ENCODE measurements at regions not wholly inside any gene's neighbourhood (a gene's known extent, or its start where the extent isn't known, plus 50 kb on each side); places are given as distances from the start of the nearest gene placed in this dataset.

- Histone ChIP-seq H3K27ac (ENCODE audit: low read length) (no peak overlapping the region), H3K27me3 (ENCODE audit: control insufficient read depth, insufficient read depth, low read length) (no peaks in the 10 kb centered on the region), H3K9me3 (ENCODE audit: control insufficient read depth, insufficient read depth, low read length) (no peaks in the 10 kb centered on the region), H3K4me1 (ENCODE audit: control insufficient read depth, insufficient read depth, low read length) (no peaks in the 10 kb centered on the region), H3K4me3 (ENCODE audit: low read length) (no peak overlapping the region), H3K36me3 (ENCODE audit: control insufficient read depth, insufficient read depth, low read length) (no peaks in the 10 kb centered on the region)
- Mint-ChIP-seq H3K36me3 (no peaks in the 10 kb centered on the region), H3K4me3 (no peak overlapping the region), H3K27me3 (ENCODE audit: low read depth in 2 of 2) (peaks cover 21 to 51% of the 10 kb centered on the region in 2 donors), H3K27ac (no peak overlapping the region), H3K9me3 (no peaks in the 10 kb centered on the region), H3K4me1 (peaks cover 6% of the 10 kb centered on the region in 2 donors)
- TF ChIP-seq CTCF (IDR thresholded peaks at IDR 0.05): no peak
- 93% methylated on average over 8 of the region's 9 CpGs for WGBS (ENCODE audit: insufficient coverage)
- DNase-seq (no peak), ATAC-seq (no peak)
- intact Hi-C loops (cut with micrococcal nuclease): no loop called here
Measured at GRCh38 chr7:106187613-106188350, 75.7 kb upstream of the SYPL1 start.

DNA sequence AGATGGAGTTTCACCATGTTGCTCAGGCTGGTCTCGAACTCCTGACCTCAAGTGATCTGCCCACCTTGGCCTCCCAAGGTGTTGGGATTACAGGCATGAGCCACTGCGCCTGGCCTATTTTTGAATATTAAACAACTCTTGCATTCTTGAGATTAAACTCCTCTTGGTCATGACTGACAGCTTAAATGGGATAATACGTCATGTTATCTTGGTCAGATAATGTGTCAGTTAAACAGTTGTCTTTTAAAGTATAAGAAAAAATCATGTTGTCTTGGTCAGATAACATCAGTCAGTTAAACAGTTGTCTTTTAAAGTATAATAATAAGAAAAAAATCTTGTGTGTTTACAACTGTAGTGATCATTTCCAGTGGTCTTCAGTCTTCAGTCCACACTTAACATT, 73.6 kb upstream of the SYPL1 start:
- Mint-ChIP-seq H3K27ac (no peak overlapping the region), H3K36me3 (no peaks in the 10 kb centered on the region), H3K4me3 (no peak overlapping the region), H3K9me3 (no peaks in the 10 kb centered on the region), H3K4me1 (peaks cover 6% of the 10 kb centered on the region in 2 donors), H3K27me3 (ENCODE audit: low read depth in 2 of 2) (peaks cover 11 to 32% of the 10 kb centered on the region in 2 donors)
- intact Hi-C loops (cut with micrococcal nuclease): no loop called here
- no peak for ATAC-seq
- 83% methylated on average over 3 of the region's 3 CpGs for WGBS (ENCODE audit: insufficient coverage)
- Histone ChIP-seq H3K27me3 (ENCODE audit: control insufficient read depth, insufficient read depth, low read length) (no peaks in the 10 kb centered on the region), H3K4me3 (ENCODE audit: low read length) (no peak overlapping the region), H3K9me3 (ENCODE audit: control insufficient read depth, insufficient read depth, low read length) (no peaks in the 10 kb centered on the region), H3K36me3 (ENCODE audit: control insufficient read depth, insufficient read depth, low read length) (no peaks in the 10 kb centered on the region), H3K27ac (ENCODE audit: low read length) (no peak overlapping the region), H3K4me1 (ENCODE audit: control insufficient read depth, insufficient read depth, low read length) (no peaks in the 10 kb centered on the region)
- TF ChIP-seq CTCF (IDR thresholded peaks at IDR 0.05): no peak
- no peak for DNase-seq

GRCh38 chr7:106183952-106184351, 71.8 kb upstream of the SYPL1 start:
- Mint-ChIP-seq H3K9me3 (no peaks in the 10 kb centered on the region), H3K36me3 (no peaks in the 10 kb centered on the region), H3K27ac (no peak overlapping the region), H3K4me1 (peaks cover 6% of the 10 kb centered on the region in 2 donors), H3K27me3 (ENCODE audit: low read depth in 2 of 2) (peaks cover 8 to 17% of the 10 kb centered on the region in 2 donors), H3K4me3 (no peak overlapping the region)
- 21% methylated on average over 3 of the region's 3 CpGs for WGBS (ENCODE audit: insufficient coverage)
- no peaks in the 10 kb centered on the region for H3K36me3 ChIP-seq (ENCODE audit: control insufficient read depth, insufficient read depth, low read length)
- H3K4me1 ChIP-seq (ENCODE audit: control insufficient read depth, insufficient read depth, low read length): no peaks in the 10 kb centered on the region
- H3K27me3 ChIP-seq (ENCODE audit: control insufficient read depth, insufficient read depth, low read length): no peaks in the 10 kb centered on the region
- TF ChIP-seq CTCF (IDR thresholded peaks at IDR 0.05): no peak
- no peak overlapping the region for H3K27ac ChIP-seq (ENCODE audit: low read length)
- DNase-seq (no peak), ATAC-seq (no peak)
- no peak overlapping the region for H3K4me3 ChIP-seq (ENCODE audit: low read length)
- intact Hi-C loops (cut with micrococcal nuclease): no loop called here
- no peaks in the 10 kb centered on the region for H3K9me3 ChIP-seq (ENCODE audit: control insufficient read depth, insufficient read depth, low read length)

GRCh38 chr7:106182904-106183303, 70.8 kb upstream of the SYPL1 start:
- Mint-ChIP-seq H3K4me3 (no peak overlapping the region), H3K27me3 (ENCODE audit: low read depth in 2 of 2) (peaks cover 8 to 9% of the 10 kb centered on the region in 2 donors), H3K27ac (no peak overlapping the region), H3K9me3 (no peaks in the 10 kb centered on the region), H3K36me3 (no peaks in the 10 kb centered on the region), H3K4me1 (peaks cover 6% of the 10 kb centered on the region in 2 donors)
- Histone ChIP-seq H3K4me1 (ENCODE audit: control insufficient read depth, insufficient read depth, low read length) (no peaks in the 10 kb centered on the region), H3K36me3 (ENCODE audit: control insufficient read depth, insufficient read depth, low read length) (no peaks in the 10 kb centered on the region), H3K27me3 (ENCODE audit: control insufficient read depth, insufficient read depth, low read length) (no peaks in the 10 kb centered on the region), H3K4me3 (ENCODE audit: low read length) (no peak overlapping the region), H3K9me3 (ENCODE audit: control insufficient read depth, insufficient read depth, low read length) (no peaks in the 10 kb centered on the region), H3K27ac (ENCODE audit: low read length) (no peak overlapping the region)
- 100% methylated on average over 1 of the region's 1 CpG for WGBS (ENCODE audit: insufficient coverage)
- ATAC-seq (no peak), DNase-seq (no peak)
- intact Hi-C loops (cut with micrococcal nuclease): no loop called here
- no peak for TF ChIP-seq CTCF (IDR thresholded peaks at IDR 0.05)
